GM20431 (cell line): ENCODE measurements at regions not wholly inside any gene's neighbourhood (a gene's known extent, or its start where the extent isn't known, plus 50 kb on each side); places are given as distances from the start of the nearest gene placed in this dataset.

Source experiments
- in situ Hi-C: fragments of 300-500 bp; cut with MseI, MboI; formaldehyde crosslinking; loops from one replicate; pipeline ENCODE4 v1.15.0; 2020; ENCODE audit warnings: low sequenced_read_pairs; ENCODE audit not compliant: unreplicated experiment

- in situ Hi-C loops, result no loop called here
These were observed 276.8 kb downstream of the GAS1 start for GRCh38 chr9:86670536-86670935.

- in situ Hi-C loops, result no loop called here
These were observed 277.2 kb downstream of the GAS1 start for GRCh38 chr9:86670076-86670475.

GRCh38 chr9:86669422-86669821, 277.9 kb downstream of the GAS1 start:
- in situ Hi-C loops, result no loop called here

- in situ Hi-C loops, result no loop called here
These were observed 278.8 kb downstream of the GAS1 start for GRCh38 chr9:86668488-86668887.

- in situ Hi-C loops, result no loop called here
These were observed 280.0 kb downstream of the GAS1 start for GRCh38 chr9:86667307-86667706.

GRCh38 chr9:86665416-86665815, 281.9 kb downstream of the GAS1 start:
- in situ Hi-C loops, result no loop called here

- in situ Hi-C loops, result no loop called here
These were observed 282.7 kb downstream of the GAS1 start for GRCh38 chr9:86664603-86665002.

GRCh38 chr9:86663905-86664304, 283.4 kb downstream of the GAS1 start:
- in situ Hi-C loops, result no loop called here

GRCh38 chr9:86662890-86663468, 284.3 kb downstream of the GAS1 start:
- in situ Hi-C loops, result no loop called here

- in situ Hi-C loops, result no loop called here
These were observed 287.0 kb downstream of the GAS1 start for GRCh38 chr9:86660146-86660943.

- in situ Hi-C loops, result no loop called here
These were observed 287.8 kb downstream of the GAS1 start for GRCh38 chr9:86659413-86660046.

GRCh38 chr9:86655147-86655546, 292.2 kb downstream of the GAS1 start:
- in situ Hi-C loops, result no loop called here

GRCh38 chr9:86653466-86653865, 293.8 kb downstream of the GAS1 start:
- in situ Hi-C loops, result no loop called here

- in situ Hi-C loops, result no loop called here
These were observed 294.6 kb downstream of the GAS1 start for GRCh38 chr9:86652736-86653135.

GRCh38 chr9:86649913-86650312, 295.7 kb upstream of the TUT7 start:
- in situ Hi-C loops, result no loop called here

GRCh38 chr9:86648828-86649170, 294.6 kb upstream of the TUT7 start:
- in situ Hi-C loops, result no loop called here

GRCh38 chr9:86648156-86648827, 294.1 kb upstream of the TUT7 start:
- in situ Hi-C loops, result no loop called here

- in situ Hi-C loops, result no loop called here
These were observed 291.1 kb upstream of the TUT7 start for GRCh38 chr9:86645303-86645702.

- in situ Hi-C loops, result no loop called here
These were observed 290.4 kb upstream of the TUT7 start for GRCh38 chr9:86644675-86645034.

- in situ Hi-C loops, result no loop called here
These were observed 289.9 kb upstream of the TUT7 start for GRCh38 chr9:86643946-86644674.
